Smooth muscle cell (in vitro differentiated cells): ENCODE measurements at regions not wholly inside any gene's neighbourhood (a gene's known extent, or its start where the extent isn't known, plus 50 kb on each side); places are given as distances from the start of the nearest gene placed in this dataset.
A peak's percentile ranks its signal among the peaks of the same experiment; 100 is the strongest.

ENCODE experiments used
- DNase-seq: peaks from one replicate; lab custom pipeline; 2025; ENCODE audit not compliant: unreplicated experiment; lab: John Stamatoyannopoulos, UW
- H2AFZ ChIP-seq: fragments of 200-600 bp; sonication (generic); 2 replicates; pipeline ENCODE4 v1.6.0; 2016; ENCODE audit warnings: antibody characterized with exemption, low read depth, mild to moderate bottlenecking
- H3F3A ChIP-seq: fragments of 200-600 bp; sonication (generic); 2 replicates; pipeline ENCODE4 v1.6.0; 2017; ENCODE audit warnings: antibody characterized with exemption, low read depth
- H3K27ac ChIP-seq: fragments of 200-600 bp; sonication (generic); 2 replicates; pipeline ENCODE4 v1.5.1; 2016; ENCODE audit warnings: low read depth, mild to moderate bottlenecking
- H3K27me3 ChIP-seq: fragments of 200-600 bp; sonication (generic); 2 replicates; pipeline ENCODE4 v1.6.1; 2016; ENCODE audit warnings: low read depth, mild to moderate bottlenecking
- H3K36me3 ChIP-seq: fragments of 200-600 bp; sonication (generic); 2 replicates; pipeline ENCODE4 v1.5.1; 2016; ENCODE audit warnings: low read depth
- H3K4me1 ChIP-seq: fragments of 200-600 bp; sonication (generic); 2 replicates; pipeline ENCODE4 v1.5.1; 2016; ENCODE audit warnings: low read depth
- H3K4me2 ChIP-seq: fragments of 200-600 bp; sonication (generic); 2 replicates; pipeline ENCODE4 v1.6.0; 2016; ENCODE audit warnings: mild to moderate bottlenecking
- H3K4me3 ChIP-seq: fragments of 200-600 bp; sonication (generic); 2 replicates; pipeline ENCODE4 v1.5.1; 2016; ENCODE audit warnings: mild to moderate bottlenecking
- H3K79me2 ChIP-seq: fragments of 200-600 bp; sonication (generic); 2 replicates; pipeline ENCODE4 v1.6.0; 2016; ENCODE audit warnings: low read depth, mild to moderate bottlenecking
- H3K9ac ChIP-seq: fragments of 200-600 bp; sonication (generic); 2 replicates; pipeline ENCODE4 v1.6.0; 2016; ENCODE audit warnings: low read depth
- H3K9me3 ChIP-seq: fragments of 200-600 bp; sonication (generic); replicated peaks from 2 replicates; pipeline ENCODE4 v1.5.1; 2016; ENCODE audit warnings: low read depth
- H4K20me1 ChIP-seq: fragments of 200-600 bp; sonication (generic); 2 replicates; pipeline ENCODE4 v1.6.0; 2016; ENCODE audit warnings: low read depth
- CTCF ChIP-seq: fragments of 200-600 bp; sonication (generic); IDR thresholded peaks from 2 replicates; pipeline ENCODE4 v1.5.1; 2017; ENCODE audit warnings: borderline replicate concordance, mild to moderate bottlenecking, antibody characterized with exemption; ENCODE audit not compliant: insufficient read depth, poor library complexity, severe bottlenecking
- WGBS: methylation state at CpG from one replicate; pipeline ENCODE4 v1.1.7; 2016; ENCODE audit warnings: low lambda C conversion rate; 5-methylcytosine and 5-hydroxymethylcytosine counted together

- H4K20me1 ChIP-seq, result no peaks in the 10 kb centered on the region
- peak overlapping the region; percentile 57 for H3K27ac ChIP-seq
- H3F3A ChIP-seq, result peaks cover 17% of the 10 kb centered on the region
- H3K4me2 ChIP-seq, result peak overlapping the region; percentile 78
- H3K4me1 ChIP-seq, result peaks cover 54% of the 10 kb centered on the region
- H3K79me2 ChIP-seq, result no peaks in the 10 kb centered on the region
- H3K36me3 ChIP-seq, result no peaks in the 10 kb centered on the region
- no peak overlapping the region for H3K4me3 ChIP-seq
- no peak overlapping the region for H3K9ac ChIP-seq
- H2AFZ ChIP-seq, result no peak overlapping the region
- DNase-seq, result no peak
- no peak for TF ChIP-seq CTCF
- 92% methylated on average over 13 of the region's 13 CpGs for WGBS
- no peaks in the 10 kb centered on the region for H3K9me3 ChIP-seq
- H3K27me3 ChIP-seq, result no peaks in the 10 kb centered on the region
Observed at GRCh38 chr3:197366301-197367044, 68.1 kb upstream of the DLG1 start.

GRCh38 chr3:197365586-197365985 is 67.2 kb upstream of the DLG1 start:
- no peak for DNase-seq
- Histone ChIP-seq H3K9me3 (no peaks in the 10 kb centered on the region), H3K27me3 (no peaks in the 10 kb centered on the region), H4K20me1 (no peaks in the 10 kb centered on the region), H3K4me3 (no peak overlapping the region), H3K4me2 (no peak overlapping the region), H3F3A (peaks cover 8% of the 10 kb centered on the region), H3K36me3 (no peaks in the 10 kb centered on the region), H3K27ac (no peak overlapping the region), H3K9ac (no peak overlapping the region), H2AFZ (no peak overlapping the region), H3K79me2 (no peaks in the 10 kb centered on the region), H3K4me1 (peaks cover 45% of the 10 kb centered on the region)
- no peak for TF ChIP-seq CTCF
- WGBS, result 64% methylated on average over 4 of the region's 4 CpGs

- H4K20me1 ChIP-seq, result no peaks in the 10 kb centered on the region
- H3K4me1 ChIP-seq, result peaks cover 39% of the 10 kb centered on the region
- TF ChIP-seq CTCF, result no peak
- H2AFZ ChIP-seq, result no peak overlapping the region
- H3K9ac ChIP-seq, result no peak overlapping the region
- no peaks in the 10 kb centered on the region for H3K9me3 ChIP-seq
- no peaks in the 10 kb centered on the region for H3F3A ChIP-seq
- H3K27me3 ChIP-seq, result no peaks in the 10 kb centered on the region
- H3K4me3 ChIP-seq, result no peak overlapping the region
- WGBS, result 53% methylated on average over 9 of the region's 9 CpGs
- no peak overlapping the region for H3K4me2 ChIP-seq
- no peaks in the 10 kb centered on the region for H3K79me2 ChIP-seq
- no peaks in the 10 kb centered on the region for H3K36me3 ChIP-seq
- no peak for DNase-seq
- H3K27ac ChIP-seq, result no peak overlapping the region
Observed at GRCh38 chr3:197364410-197365071, 66.1 kb upstream of the DLG1 start.
